GM13976 (cell line): ENCODE measurements at regions not wholly inside any gene's neighbourhood (a gene's known extent, or its start where the extent isn't known, plus 50 kb on each side); places are given as distances from the start of the nearest gene placed in this dataset.

Experiments
- DNase-seq: peaks from one replicate; pipeline ENCODE4 v3.0.0; 2012; ENCODE audit warnings: low spot score
- in situ Hi-C: fragments of 300-500 bp; cut with MboI; formaldehyde crosslinking; loops from one replicate; pipeline ENCODE4 v1.12.0; 2022; ENCODE audit warnings: low sequenced_read_pairs, mixed read lengths, inconsistent platforms; ENCODE audit not compliant: unreplicated experiment
- TF ChIP-seq, protein P1 (sequence below): IDR thresholded peaks from 2 replicates; pipeline ENCODE4 v1.5.1; 2012; ENCODE audit warnings: borderline replicate concordance, mild to moderate bottlenecking; ENCODE audit not compliant: insufficient read depth; ENCODE audit errors: extremely low read depth, missing control alignments, control extremely low read depth

DNA sequence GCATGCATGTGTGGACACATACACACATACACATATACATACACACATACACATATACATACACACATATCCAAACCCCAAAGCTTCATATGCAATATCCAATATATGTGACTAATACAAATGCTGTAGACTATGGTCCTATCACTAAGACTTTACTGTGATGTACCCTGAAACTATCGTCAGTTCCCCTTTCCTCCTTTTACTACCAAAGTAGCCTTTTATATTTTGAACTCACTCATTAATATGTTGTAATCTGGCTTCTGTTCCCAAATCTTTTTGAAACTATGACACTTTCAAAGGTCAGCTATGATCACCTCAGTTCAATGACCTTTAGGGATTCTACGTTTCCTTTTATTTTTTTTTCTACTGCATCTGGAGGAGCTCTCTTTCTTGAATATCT is 64.8 kb upstream of the TFEC start:
- in situ Hi-C loops = no loop called here
- TF ChIP-seq, protein P1, sequence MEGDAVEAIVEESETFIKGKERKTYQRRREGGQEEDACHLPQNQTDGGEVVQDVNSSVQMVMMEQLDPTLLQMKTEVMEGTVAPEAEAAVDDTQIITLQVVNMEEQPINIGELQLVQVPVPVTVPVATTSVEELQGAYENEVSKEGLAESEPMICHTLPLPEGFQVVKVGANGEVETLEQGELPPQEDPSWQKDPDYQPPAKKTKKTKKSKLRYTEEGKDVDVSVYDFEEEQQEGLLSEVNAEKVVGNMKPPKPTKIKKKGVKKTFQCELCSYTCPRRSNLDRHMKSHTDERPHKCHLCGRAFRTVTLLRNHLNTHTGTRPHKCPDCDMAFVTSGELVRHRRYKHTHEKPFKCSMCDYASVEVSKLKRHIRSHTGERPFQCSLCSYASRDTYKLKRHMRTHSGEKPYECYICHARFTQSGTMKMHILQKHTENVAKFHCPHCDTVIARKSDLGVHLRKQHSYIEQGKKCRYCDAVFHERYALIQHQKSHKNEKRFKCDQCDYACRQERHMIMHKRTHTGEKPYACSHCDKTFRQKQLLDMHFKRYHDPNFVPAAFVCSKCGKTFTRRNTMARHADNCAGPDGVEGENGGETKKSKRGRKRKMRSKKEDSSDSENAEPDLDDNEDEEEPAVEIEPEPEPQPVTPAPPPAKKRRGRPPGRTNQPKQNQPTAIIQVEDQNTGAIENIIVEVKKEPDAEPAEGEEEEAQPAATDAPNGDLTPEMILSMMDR = no peak
- no peak for DNase-seq

DNA sequence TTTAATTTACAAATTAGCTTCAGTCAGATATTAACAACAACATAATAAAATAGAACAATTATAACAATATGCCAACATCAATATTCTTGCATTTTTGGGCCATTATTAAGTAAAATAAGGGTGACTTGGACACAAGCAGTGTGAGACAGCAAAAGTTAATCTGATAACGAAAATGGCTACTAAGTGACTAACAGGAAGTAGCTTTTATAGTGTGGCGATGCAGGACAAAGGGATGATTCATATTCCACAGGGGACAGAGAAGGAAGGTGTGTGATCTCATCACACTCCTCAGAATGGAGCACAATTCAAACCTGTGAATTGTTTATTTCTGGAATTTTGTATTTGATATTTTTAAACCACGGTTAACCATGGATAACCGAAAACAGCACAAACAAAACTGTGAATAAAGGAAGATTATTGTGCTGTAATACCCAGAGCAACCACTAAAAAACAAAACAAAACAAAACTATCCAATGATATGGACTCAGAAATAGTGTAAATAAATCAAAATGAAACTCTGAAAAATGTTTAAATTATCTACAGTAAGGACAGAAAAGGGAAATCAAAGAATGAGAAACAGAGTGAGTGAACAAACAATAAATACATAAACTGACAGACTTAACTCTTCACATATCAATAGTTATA is 66.9 kb upstream of the TFEC start:
- in situ Hi-C loops = no loop called here
- no peak for DNase-seq
- TF ChIP-seq, protein P1 = no peak

DNA sequence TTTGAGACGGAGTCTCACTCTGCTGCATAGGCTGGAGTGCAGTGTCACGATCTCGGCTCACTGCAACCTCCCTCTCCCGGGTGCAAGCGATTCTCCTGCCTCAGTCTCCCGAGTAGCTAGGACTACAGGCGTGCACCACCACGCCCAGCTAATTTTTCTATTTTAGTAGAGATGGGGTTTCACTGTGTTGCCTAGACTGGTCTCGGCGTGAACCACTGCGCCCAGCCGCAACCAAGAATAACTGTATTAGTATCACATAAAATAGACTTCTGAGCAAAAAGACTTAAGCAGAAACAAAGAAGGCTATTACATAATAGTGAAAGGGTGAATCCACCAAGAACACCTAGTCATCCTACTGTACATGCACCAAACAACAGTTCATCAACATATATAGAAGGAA is 67.6 kb upstream of the TFEC start:
- no peak for DNase-seq
- in situ Hi-C loops = no loop called here
- TF ChIP-seq, protein P1 = no peak

DNA sequence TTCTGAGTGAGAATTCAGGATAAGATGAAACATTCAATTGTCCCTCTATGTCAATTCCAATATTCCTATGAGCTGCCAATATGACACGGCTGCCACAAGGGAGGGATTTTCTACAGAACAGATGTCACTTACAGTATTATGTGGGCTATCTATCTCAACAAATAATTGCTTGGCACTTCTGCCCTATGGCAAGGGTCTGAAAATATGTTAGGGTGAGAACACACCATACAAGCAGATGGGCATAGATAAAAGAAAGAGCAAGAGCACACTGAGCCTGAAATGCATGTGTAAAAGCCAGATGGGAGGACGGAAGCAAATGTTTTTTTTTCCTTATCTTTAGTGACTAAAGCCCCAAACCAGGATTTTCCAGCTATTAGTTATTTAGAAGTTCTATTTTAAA is 70.1 kb upstream of the TFEC start:
- DNase-seq = no peak
- in situ Hi-C loops = loop anchor here (25.0 kb wide), 1 partner anchor 188 kb away; no protein-coding TSS in a partner anchor
- TF ChIP-seq, protein P1 = no peak

DNA sequence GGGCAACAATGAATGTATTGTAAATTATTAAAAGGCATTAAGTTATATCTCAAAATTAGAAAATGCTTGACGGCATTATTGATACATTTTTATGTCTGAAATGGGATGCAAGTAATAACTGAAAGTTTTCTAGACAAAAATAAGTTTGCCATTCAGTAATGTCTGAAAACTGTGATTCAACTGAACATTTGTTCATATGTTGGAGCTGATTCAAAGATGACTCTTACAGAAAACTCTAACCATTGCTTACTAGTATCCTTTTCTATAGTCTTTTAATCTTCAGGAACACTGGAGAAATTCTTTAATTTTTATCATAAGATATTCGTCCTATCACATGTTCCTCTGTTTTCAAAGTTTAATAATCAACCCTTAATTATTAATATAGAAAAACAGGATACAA is 71.1 kb upstream of the TFEC start:
- in situ Hi-C loops = loop anchor here (25.0 kb wide), 1 partner anchor 189 kb away; no protein-coding TSS in a partner anchor
- TF ChIP-seq, protein P1 = no peak
- DNase-seq = no peak

DNA sequence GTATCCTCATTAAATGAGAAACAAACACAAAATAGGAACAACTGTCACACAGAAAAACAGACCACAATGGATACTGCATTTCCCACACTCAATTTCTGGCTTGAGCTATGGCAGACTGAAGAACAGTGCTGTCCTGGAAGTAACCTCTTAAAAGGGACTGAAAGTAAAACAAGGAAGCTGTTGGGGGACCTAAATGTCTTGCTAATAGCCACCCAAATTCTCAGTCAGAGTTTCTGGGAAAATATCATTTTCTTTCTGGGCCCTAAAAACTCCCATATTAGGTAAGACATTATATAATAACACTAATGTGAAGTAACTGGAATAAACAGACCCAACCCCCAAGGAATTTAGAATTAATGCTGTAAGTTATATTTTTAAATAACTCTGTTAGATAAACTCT is 80.9 kb upstream of the TFEC start:
- DNase-seq = no peak
- in situ Hi-C loops = loop anchor here (25.0 kb wide), 1 partner anchor 199 kb away; no protein-coding TSS in a partner anchor

More for the DNA sequence above, 80.9 kb upstream of the TFEC start:
- TF ChIP-seq, protein P1 = no peak
